Natural killer cell (primary cell): ENCODE measurements at regions not wholly inside any gene's neighbourhood (a gene's known extent, or its start where the extent isn't known, plus 50 kb on each side); places are given as distances from the start of the nearest gene placed in this dataset.

Source experiments
- ATAC-seq, 3 donors: fragments of 150-1000 bp in 2 of 3; fragments of 200-7000 bp in 1 of 3; cut with Tn5 transposase; 1 replicate in 1 of 3; 2 replicates in 2 of 3; pipeline ENCODE4 v1.10.0; 2021; ENCODE audit warnings: mild to moderate bottlenecking in 2 of 3, moderate library complexity in 2 of 3
- DNase-seq, 2 donors: peaks; one replicate each; pipeline versions ENCODE4 v3.0.0 to v3.0.0-alpha.2; 2013 to 2021; ENCODE audit warnings: mixed read lengths in 1 of 2
- H3K27ac ChIP-seq: one replicate; pipeline ENCODE4 v1.5.1; 2013; ENCODE audit warnings: mild to moderate bottlenecking, low read length
- H3K27me3 ChIP-seq: one replicate; pipeline ENCODE4 v1.6.1; 2013; ENCODE audit warnings: low read length; ENCODE audit not compliant: control insufficient read depth, insufficient read depth
- H3K36me3 ChIP-seq: one replicate; pipeline ENCODE4 v1.6.1; 2013; ENCODE audit warnings: low read length; ENCODE audit not compliant: control insufficient read depth, insufficient read depth
- H3K4me1 ChIP-seq: one replicate; pipeline ENCODE4 v1.6.1; 2013; ENCODE audit warnings: low read length; ENCODE audit not compliant: control insufficient read depth, insufficient read depth
- H3K4me3 ChIP-seq: one replicate; pipeline ENCODE4 v1.5.1; 2013; ENCODE audit warnings: low read length
- H3K9me3 ChIP-seq: one replicate; pipeline ENCODE4 v1.6.1; 2013; ENCODE audit warnings: low read length; ENCODE audit not compliant: control insufficient read depth, insufficient read depth
- H3K27ac Mint-ChIP-seq, 2 donors: one replicate each; pipeline ENCODE4 v1.8.0; 2022; ENCODE audit warnings: mild to moderate bottlenecking in 2 of 2, mixed read lengths in 2 of 2, moderate library complexity in 1 of 2
- H3K27me3 Mint-ChIP-seq, 2 donors: one replicate each; pipeline ENCODE4 v1.8.0; 2022; ENCODE audit warnings: low read depth in 2 of 2, mixed read lengths in 2 of 2
- H3K36me3 Mint-ChIP-seq: one replicate; pipeline ENCODE4 v1.8.0; 2022; ENCODE audit warnings: mixed read lengths
- H3K4me1 Mint-ChIP-seq, 2 donors: one replicate each; pipeline ENCODE4 v1.8.0; 2022; ENCODE audit warnings: mixed read lengths in 2 of 2
- H3K4me3 Mint-ChIP-seq: one replicate; pipeline ENCODE4 v1.8.0; 2022; ENCODE audit warnings: mild to moderate bottlenecking, moderate library complexity, mixed read lengths
- H3K9me3 Mint-ChIP-seq, 2 donors: one replicate each; pipeline ENCODE4 v1.8.0; 2022; ENCODE audit warnings: mixed read lengths in 2 of 2
- CTCF ChIP-seq: fragments of 200-600 bp; IDR thresholded peaks from one replicate; pipeline ENCODE4 v1.8.0; 2022; ENCODE audit warnings: antibody characterized with exemption
- WGBS: methylation state at CpG from one replicate; pipeline ENCODE4 v1.1.7; 2013; ENCODE audit warnings: missing lambda C conversion rate; ENCODE audit not compliant: insufficient coverage; 5-methylcytosine and 5-hydroxymethylcytosine counted together
- intact Hi-C: fragments of 100-400 bp; cut with micrococcal nuclease; formaldehyde crosslinking; loops from one replicate; pipeline ENCODE4 v1.14.2; 2022

DNA sequence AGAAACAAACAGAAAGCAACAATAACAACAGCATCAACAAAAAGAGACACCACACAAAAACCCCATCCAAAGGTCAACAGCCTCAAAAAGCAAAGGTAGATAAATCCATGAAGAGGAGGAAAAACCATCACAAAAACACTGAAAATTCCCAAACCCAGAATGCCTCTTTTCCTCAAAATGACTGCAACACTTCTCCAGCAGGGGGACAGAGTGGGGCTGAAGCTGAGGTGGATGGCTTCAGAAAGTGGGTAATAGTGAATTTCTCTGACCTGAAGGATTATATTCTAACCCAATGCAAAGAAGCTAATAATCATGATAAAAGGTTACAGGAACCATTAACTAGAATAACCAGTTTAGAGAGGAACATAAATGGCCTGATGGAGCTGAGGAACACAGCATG, 888.2 kb downstream of the RAB28 start:
- no peak for TF ChIP-seq CTCF
- no peak overlapping the region for H3K4me3 Mint-ChIP-seq
- Histone ChIP-seq H3K27ac (no peak overlapping the region), H3K4me3 (no peak overlapping the region), H3K4me1 (no peaks in the 10 kb centered on the region), H3K27me3 (no peaks in the 10 kb centered on the region), H3K9me3 (peaks cover 8% of the 10 kb centered on the region), H3K36me3 (no peaks in the 10 kb centered on the region)
- H3K36me3 Mint-ChIP-seq, result no peaks in the 10 kb centered on the region
- peaks cover 10 to 13% of the 10 kb centered on the region in 2 donors for H3K9me3 Mint-ChIP-seq
- H3K27ac Mint-ChIP-seq, result no peak overlapping the region
- intact Hi-C loops, result no loop called here
- H3K27me3 Mint-ChIP-seq, result no peaks in the 10 kb centered on the region
- DNase-seq (no peak), ATAC-seq (no peak)
- no peaks in the 10 kb centered on the region for H3K4me1 Mint-ChIP-seq

- H3K4me1 Mint-ChIP-seq, result no peaks in the 10 kb centered on the region
- TF ChIP-seq CTCF, result no peak
Observed at GRCh38 chr4:12595489-12595888, 888.7 kb downstream of the RAB28 start.

GRCh38 chr4:12588582-12588981, 895.6 kb downstream of the RAB28 start:
- DNase-seq (no peak), ATAC-seq (no peak)
- H3K4me3 ChIP-seq, result no peak overlapping the region
- no peaks in the 10 kb centered on the region for H3K4me1 ChIP-seq
- no peaks in the 10 kb centered on the region for H3K4me1 Mint-ChIP-seq
- no peak overlapping the region for H3K27ac ChIP-seq
- no peaks in the 10 kb centered on the region for H3K36me3 Mint-ChIP-seq
- no peak overlapping the region for H3K4me3 Mint-ChIP-seq
- intact Hi-C loops, result no loop called here
- TF ChIP-seq CTCF, result no peak
- no peaks in the 10 kb centered on the region for H3K27me3 ChIP-seq
- H3K36me3 ChIP-seq, result no peaks in the 10 kb centered on the region
- no peaks in the 10 kb centered on the region for H3K9me3 ChIP-seq
- no peak overlapping the region for H3K27ac Mint-ChIP-seq
- H3K27me3 Mint-ChIP-seq, result no peaks in the 10 kb centered on the region
- peaks cover 2 to 6% of the 10 kb centered on the region in 2 donors for H3K9me3 Mint-ChIP-seq

More at GRCh38 chr4:12595489-12595888, 888.7 kb downstream of the RAB28 start:
- peaks cover 10 to 13% of the 10 kb centered on the region in 2 donors for H3K9me3 Mint-ChIP-seq
- H3K4me1 ChIP-seq, result no peaks in the 10 kb centered on the region
- peaks cover 8% of the 10 kb centered on the region for H3K9me3 ChIP-seq
- ATAC-seq (no peak), DNase-seq (no peak)
- no peak overlapping the region for H3K4me3 ChIP-seq
- intact Hi-C loops, result no loop called here
- H3K27ac Mint-ChIP-seq, result no peak overlapping the region
- no peaks in the 10 kb centered on the region for H3K36me3 Mint-ChIP-seq
- no peak overlapping the region for H3K4me3 Mint-ChIP-seq
- WGBS, result 75% methylated on average over 4 of the region's 4 CpGs
- H3K36me3 ChIP-seq, result no peaks in the 10 kb centered on the region
- no peak overlapping the region for H3K27ac ChIP-seq
- H3K27me3 ChIP-seq, result no peaks in the 10 kb centered on the region
- H3K27me3 Mint-ChIP-seq, result no peaks in the 10 kb centered on the region

GRCh38 chr4:12586242-12587006, 897.7 kb downstream of the RAB28 start:
- WGBS, result 85% methylated on average over 3 of the region's 6 CpGs
- TF ChIP-seq CTCF, result no peak

More at GRCh38 chr4:12586242-12587006, 897.7 kb downstream of the RAB28 start:
- Mint-ChIP-seq H3K4me3 (no peak overlapping the region), H3K27me3 (no peaks in the 10 kb centered on the region), H3K4me1 (no peaks in the 10 kb centered on the region), H3K9me3 (peaks cover 2 to 5% of the 10 kb centered on the region in 2 donors), H3K27ac (no peak overlapping the region), H3K36me3 (no peaks in the 10 kb centered on the region)
- no peaks in the 10 kb centered on the region for H3K4me1 ChIP-seq
- intact Hi-C loops, result no loop called here
- no peak overlapping the region for H3K27ac ChIP-seq
- H3K4me3 ChIP-seq, result no peak overlapping the region
- H3K36me3 ChIP-seq, result no peaks in the 10 kb centered on the region
- no peak for ATAC-seq
- DNase-seq, result no peak
- no peaks in the 10 kb centered on the region for H3K9me3 ChIP-seq
- no peaks in the 10 kb centered on the region for H3K27me3 ChIP-seq
